HL-60/S4 treated with phorbol 12-myristate 13-acetate at 8.2 ng/mL for 4 days and 3 days (cell line): ENCODE measurements at regions not wholly inside any gene's neighbourhood (a gene's known extent, or its start where the extent isn't known, plus 50 kb on each side); places are given as distances from the start of the nearest gene placed in this dataset.
"Not testable (repeated sequence)": the region's sequence is repeated elsewhere in the genome, so short reads cannot be mapped to it uniquely, and the experiment has no call there.

ENCODE experiments used
- in situ Hi-C: fragments of 300-500 bp; cut with MboI; formaldehyde crosslinking; loops from 2 replicates; pipeline ENCODE4 v1.15.0; 2022; ENCODE audit warnings: low sequenced_read_pairs

DNA sequence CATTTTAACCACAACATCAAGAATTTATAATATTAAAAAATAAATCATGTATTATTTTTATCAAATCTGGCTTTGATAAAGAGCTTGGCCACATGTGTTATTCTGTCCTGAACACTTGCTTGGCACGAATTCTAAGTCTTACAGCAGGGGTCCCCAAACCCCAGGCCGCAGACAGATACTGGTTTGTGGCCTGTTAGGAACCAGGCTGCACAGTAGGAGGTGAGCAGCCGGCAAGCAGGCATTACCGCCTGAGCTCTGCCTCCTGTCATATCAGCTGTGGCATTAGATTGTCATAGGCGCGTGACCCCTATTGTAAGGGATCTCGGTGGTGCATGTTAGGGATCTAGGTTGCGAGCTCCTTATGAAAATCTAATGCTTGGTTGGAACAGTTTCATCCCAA lies 127.6 kb upstream of the IVNS1ABP start:
- in situ Hi-C loops, result no loop called here

DNA sequence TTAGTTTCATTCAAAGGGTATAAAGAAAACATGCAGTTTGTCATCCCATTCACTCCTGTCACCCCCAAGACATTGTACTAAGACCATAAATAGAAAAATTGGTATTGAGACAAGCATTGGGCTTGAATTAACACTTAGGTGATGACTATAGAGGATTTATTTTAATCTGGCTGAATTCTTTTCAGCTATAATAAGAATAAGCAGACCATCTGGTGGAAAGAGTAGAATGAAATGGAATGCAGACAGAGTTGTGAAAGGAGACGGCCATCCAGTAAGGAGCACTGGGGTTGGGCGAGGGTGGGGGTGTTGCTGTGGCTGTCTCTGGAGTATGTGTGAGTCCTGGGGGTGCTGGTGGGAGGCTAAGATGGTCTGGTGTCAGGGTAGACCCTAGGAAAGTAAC lies 125.0 kb upstream of the IVNS1ABP start:
- in situ Hi-C loops, result no loop called here

DNA sequence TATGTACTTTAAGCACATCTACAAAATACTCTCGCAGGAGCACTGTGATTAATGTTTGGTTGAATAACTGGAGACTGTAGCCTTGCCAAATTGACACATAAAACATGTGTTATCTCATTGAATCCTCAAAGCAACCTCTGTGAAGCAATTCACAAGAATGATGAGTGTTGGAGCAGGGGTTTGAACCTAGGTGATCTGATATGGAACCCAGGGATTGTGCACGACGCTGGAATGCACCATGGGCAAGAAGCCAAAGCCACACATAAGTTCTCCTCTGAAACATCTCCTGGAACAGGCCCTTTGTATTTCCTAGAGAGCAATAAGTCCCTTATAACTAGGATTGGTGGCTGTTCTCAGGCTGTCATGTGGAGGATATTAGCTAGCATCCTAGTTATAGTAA lies 124.6 kb upstream of the IVNS1ABP start:
- in situ Hi-C loops, result no loop called here

DNA sequence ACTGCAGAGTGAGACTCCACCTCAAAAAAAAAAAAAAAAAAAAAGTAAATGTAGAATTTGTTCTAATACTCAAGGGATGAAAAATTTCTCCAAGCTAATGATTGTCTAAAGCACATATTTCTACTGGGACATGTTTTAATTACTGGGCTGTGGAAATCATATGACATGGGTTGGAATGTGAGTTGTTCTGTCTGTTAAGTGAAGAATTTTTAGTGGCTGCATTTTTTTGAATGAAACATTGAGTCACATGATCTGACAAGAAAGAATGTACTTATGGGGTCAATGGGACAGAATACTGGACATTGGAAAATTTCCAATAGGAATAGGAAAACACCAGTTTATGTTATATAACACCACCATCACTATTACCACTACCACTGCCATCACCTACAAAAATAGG lies 123.8 kb upstream of the IVNS1ABP start:
- in situ Hi-C loops, result no loop called here

DNA sequence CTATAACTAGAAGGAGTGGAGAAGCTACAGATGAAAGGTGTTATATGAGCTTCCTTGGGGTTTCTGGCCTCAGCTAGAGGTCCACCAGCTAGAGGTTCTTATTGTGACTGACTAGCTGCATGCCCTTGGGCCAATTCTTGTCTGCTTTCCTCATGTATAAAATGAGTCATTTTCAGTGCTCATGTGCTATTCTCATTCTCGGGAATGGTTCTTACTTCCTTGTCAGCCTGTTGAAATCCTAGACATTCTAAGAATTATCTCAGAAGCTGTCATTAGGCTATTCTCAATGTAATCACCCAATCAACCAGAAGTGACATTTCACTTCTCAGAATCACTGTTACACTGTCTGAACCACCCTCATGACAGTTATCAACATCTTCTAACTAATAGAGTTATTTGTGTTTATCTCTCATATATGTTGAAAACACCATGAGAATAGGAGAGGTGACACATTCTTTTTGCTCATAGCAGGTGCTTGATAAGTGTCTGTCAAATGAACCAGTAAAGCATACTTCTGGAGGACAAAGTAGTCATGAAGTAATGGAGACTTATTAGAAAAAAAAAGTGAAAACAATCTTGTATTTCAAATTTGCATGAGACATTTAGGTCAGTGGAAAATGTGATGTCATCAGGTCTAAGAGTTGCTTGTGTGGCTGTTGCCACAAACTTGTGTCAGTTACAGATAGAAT lies 122.8 kb upstream of the IVNS1ABP start:
- in situ Hi-C loops, result no loop called here

DNA sequence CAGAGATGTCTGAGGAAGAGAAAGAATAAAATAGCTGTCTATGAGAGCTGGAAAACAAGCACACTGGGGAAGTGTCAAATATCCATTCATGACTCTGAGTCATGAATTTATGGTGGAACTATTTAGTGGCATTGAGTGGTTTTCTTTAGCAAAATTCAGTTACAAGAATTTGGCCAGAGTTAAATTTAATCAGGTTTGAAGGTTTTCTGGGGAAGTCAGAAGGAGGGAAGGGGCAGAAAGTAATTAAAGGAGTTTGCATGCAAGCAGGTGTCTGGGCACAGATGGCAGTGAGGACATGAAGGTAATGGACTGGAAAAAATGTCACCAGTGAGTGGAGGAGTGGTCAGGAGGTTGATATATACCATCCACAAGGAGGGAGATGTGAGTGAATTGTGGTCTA lies 121.9 kb upstream of the IVNS1ABP start:
- in situ Hi-C loops, result no loop called here

GRCh38 chr1:185435696-185436379 lies 118.8 kb upstream of the IVNS1ABP start:
- in situ Hi-C loops, result no loop called here

GRCh38 chr1:185434721-185435120 lies 117.7 kb upstream of the IVNS1ABP start:
- in situ Hi-C loops, result no loop called here

GRCh38 chr1:185433667-185434066 lies 116.6 kb upstream of the IVNS1ABP start:
- in situ Hi-C loops, result no loop called here

DNA sequence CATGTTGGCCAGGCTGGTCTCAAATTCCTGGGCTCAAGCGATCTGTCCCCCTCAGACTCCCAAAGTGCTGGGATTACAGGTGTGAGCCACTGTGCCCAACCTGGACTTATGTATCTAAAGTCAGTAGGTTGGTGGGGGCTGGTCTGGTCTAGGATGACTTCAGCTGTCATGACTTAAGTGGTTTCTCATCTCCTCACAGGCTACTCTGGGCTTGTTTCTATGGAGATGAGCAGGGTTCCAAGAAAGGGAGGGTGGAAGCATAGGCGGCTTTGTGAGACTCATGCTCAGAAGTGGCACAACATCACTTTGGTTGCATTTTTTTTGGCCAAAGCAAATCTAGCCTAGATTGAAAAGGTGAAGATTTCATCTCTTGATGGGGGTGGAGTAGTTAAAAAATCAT lies 115.9 kb upstream of the IVNS1ABP start:
- in situ Hi-C loops, result no loop called here

GRCh38 chr1:185431612-185432011 lies 114.6 kb upstream of the IVNS1ABP start:
- in situ Hi-C loops, result no loop called here

DNA sequence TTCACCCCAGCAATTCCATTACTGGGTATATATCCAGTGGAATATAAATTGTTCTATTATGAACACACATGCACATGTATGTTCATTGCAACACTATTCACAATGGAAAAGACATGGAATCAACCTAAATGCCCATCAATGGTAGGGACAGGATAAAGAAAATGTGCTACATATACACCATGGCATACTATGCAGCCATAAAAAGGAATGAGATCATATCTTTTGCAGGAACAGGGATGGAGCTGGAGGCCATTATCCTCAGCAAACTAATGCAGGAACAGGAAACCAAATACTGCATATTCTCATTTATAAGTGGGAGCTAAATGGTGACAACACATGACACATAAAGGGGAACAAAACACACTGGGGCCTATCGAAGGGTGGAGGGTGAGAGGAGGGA lies 112.6 kb upstream of the IVNS1ABP start:
- in situ Hi-C loops, result not testable (repeated sequence)

GRCh38 chr1:185427776-185428175 lies 110.7 kb upstream of the IVNS1ABP start:
- in situ Hi-C loops, result no loop called here

DNA sequence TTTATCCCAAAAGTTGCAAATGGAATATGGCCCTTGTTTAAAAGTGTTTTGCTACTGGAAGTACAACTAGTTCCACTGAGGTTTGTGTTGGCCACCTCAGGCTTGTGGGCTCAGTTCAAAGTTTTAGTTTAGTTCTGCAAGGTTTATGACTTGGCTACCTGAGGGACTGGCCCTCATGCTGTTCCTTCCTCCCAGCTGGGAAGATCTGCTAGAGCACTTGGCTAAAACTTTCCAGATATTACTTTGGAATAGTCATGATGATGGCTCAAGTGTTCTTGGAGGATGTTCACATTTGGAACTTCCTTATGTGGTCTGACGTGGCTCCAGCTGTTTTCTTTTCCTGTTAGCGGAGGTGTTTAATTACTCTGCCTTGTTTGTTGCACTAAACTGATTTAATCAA lies 110.2 kb upstream of the IVNS1ABP start:
- in situ Hi-C loops, result no loop called here

GRCh38 chr1:185426848-185427247 lies 109.8 kb upstream of the IVNS1ABP start:
- in situ Hi-C loops, result no loop called here

GRCh38 chr1:185425163-185425562 lies 108.1 kb upstream of the IVNS1ABP start:
- in situ Hi-C loops, result no loop called here

DNA sequence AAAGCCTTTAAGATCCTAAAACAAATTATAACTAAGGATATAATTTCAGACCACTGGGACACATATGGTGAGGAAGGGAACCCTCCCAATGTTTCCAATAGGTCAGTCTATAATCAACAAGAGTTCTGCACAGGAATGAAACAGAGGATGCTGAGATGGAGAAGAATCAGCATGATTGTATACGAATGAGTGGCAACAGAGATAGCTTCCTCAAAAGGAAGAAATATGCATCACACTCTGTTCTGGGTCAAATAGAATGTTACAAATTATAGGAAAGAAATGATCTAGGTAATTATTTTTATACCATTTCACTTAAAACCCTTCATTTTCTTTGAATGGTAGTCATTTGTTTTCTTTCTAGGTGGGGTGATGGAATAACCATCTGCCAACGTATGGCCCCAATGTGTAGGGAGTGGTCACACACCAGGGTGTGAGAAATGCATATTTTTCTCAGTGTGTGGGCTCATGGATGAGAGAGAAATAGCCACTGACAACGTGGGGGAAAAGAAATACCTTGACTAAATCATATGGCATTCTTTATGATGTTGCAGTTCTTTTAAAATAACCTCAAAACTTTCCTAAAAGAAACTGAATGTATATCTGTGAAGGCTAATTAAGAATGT lies 104.6 kb upstream of the IVNS1ABP start:
- in situ Hi-C loops, result no loop called here

GRCh38 chr1:185420588-185421081 lies 103.6 kb upstream of the IVNS1ABP start:
- in situ Hi-C loops, result no loop called here

DNA sequence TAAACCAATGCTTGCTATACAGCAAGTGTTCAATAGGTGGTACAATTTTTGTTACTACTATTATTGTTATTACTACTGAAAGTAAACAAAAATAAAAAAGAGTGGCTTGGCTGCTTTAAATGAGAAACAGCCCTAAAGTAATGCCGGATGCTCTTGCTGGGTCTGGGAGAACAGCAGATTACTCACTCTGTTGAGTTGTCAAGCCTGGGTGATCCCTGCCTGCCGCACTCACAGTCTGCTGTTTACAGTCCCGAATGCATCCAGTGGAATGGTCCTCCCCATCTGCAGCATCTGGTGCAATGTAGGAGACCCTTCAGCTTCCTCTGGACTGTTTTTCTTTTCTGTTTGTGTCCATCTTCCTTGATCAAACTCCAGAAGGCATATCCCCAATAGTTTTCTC lies 102.7 kb upstream of the IVNS1ABP start:
- in situ Hi-C loops, result no loop called here

- in situ Hi-C loops, result no loop called here
Measured at GRCh38 chr1:185418472-185418871, 101.4 kb upstream of the IVNS1ABP start.

GRCh38 chr1:185412385-185413087 lies 95.5 kb upstream of the IVNS1ABP start:
- in situ Hi-C loops, result no loop called here
